Pancreas (tissue), 10 donors: ENCODE measurements at regions not wholly inside any gene's neighbourhood (a gene's known extent, or its start where the extent isn't known, plus 50 kb on each side); places are given as distances from the start of the nearest gene placed in this dataset.

Source experiments
- ATAC-seq, 4 donors: fragments of 200-7000 bp; cut with Tn5 transposase; one replicate each; pipeline versions ENCODE4 v1.8.0 to v1.9.1; 2020; ENCODE audit warnings: mild to moderate bottlenecking in 4 of 4, moderate library complexity in 4 of 4
- DNase-seq, 6 donors: peaks; one replicate each; pipeline ENCODE4 v3.0.0-alpha.2; 2020
- FAIRE-seq: peaks from 2 replicates; lab custom pipeline; 2012; peaks lifted over from hg19 to GRCh38; lab: Jason Lieb, UNC
- H3K27ac ChIP-seq, 4 donors: fragments of 200-600 bp; sonication (generic); 1 replicate in 3 of 4; 2 replicates in 1 of 4; pipeline versions ENCODE4 v1.5.0 to v1.8.0; 2020
- H3K27me3 ChIP-seq, 4 donors: fragments of 200-600 bp; one replicate each; pipeline ENCODE4 v1.8.0; 2021
- H3K36me3 ChIP-seq, 3 donors: fragments of 200-600 bp; sonication (generic) in 1 of 3; one replicate each; pipeline versions ENCODE4 v1.5.0 to v1.8.0; 2020 to 2021
- H3K4me1 ChIP-seq, 3 donors: fragments of 200-600 bp; one replicate each; pipeline ENCODE4 v1.8.0; 2021
- H3K4me3 ChIP-seq, 4 donors: fragments of 200-600 bp; sonication (generic) in 2 of 4; one replicate each; pipeline versions ENCODE4 v1.5.0 to v1.8.0; 2020 to 2021
- H3K9me3 ChIP-seq, 4 donors: fragments of 200-600 bp; one replicate each; pipeline ENCODE4 v1.8.0; 2021
- WGBS, 2 donors: extraction: QIAGEN DNeasy Blood & Tissue Kit; methylation state at CpG; one replicate each; pipeline ENCODE4 v1.1.7; 2013; 5-methylcytosine and 5-hydroxymethylcytosine counted together
- intact Hi-C, 3 donors: fragments of 100-400 bp; cut with DNase I; formaldehyde crosslinking; loops; one replicate each; pipeline versions ENCODE4 v1.11.1 to v1.14.2; 2022
- TF ChIP-seq, protein P1 (sequence below), 4 donors: fragments of 200-600 bp; sonication (generic) in 3 of 4; IDR thresholded peaks; one replicate each; pipeline versions ENCODE4 v1.5.0 to v1.8.0; 2021; ENCODE audit warnings: antibody characterized with exemption in 4 of 4
- donor health status: healthy with polysubstance abuse.
- donor health status: DM: no; HTN: no; CAD: no; lungs with moderate emphysema.
- donor health status: DM: no; HTN: no; CAD: no.
- donor health status: control.
- donor health status: control.
- donor health status: Bipolar disorder and iron deficiency.
- donor health status: DM: yes; HTN: yes; CAD: no.
- donor health status: DM: no; HTN: no; CAD: no.
- donor health status: DM: no; HTN: no; CAD: no.
- donor health status: DM: yes; HTN: yes; CAD: no.

GRCh38 chr2:155209696-155210450 is 511.4 kb downstream of the KCNJ3 start:
- Histone ChIP-seq H3K27me3 (no peaks in the 10 kb centered on the region), H3K4me1 (no peaks in the 10 kb centered on the region), H3K27ac (no peak overlapping the region), H3K9me3 (no peaks in the 10 kb centered on the region), H3K36me3 (no peaks in the 10 kb centered on the region), H3K4me3 (no peak overlapping the region)
- ATAC-seq = no peak
- TF ChIP-seq, protein P1, sequence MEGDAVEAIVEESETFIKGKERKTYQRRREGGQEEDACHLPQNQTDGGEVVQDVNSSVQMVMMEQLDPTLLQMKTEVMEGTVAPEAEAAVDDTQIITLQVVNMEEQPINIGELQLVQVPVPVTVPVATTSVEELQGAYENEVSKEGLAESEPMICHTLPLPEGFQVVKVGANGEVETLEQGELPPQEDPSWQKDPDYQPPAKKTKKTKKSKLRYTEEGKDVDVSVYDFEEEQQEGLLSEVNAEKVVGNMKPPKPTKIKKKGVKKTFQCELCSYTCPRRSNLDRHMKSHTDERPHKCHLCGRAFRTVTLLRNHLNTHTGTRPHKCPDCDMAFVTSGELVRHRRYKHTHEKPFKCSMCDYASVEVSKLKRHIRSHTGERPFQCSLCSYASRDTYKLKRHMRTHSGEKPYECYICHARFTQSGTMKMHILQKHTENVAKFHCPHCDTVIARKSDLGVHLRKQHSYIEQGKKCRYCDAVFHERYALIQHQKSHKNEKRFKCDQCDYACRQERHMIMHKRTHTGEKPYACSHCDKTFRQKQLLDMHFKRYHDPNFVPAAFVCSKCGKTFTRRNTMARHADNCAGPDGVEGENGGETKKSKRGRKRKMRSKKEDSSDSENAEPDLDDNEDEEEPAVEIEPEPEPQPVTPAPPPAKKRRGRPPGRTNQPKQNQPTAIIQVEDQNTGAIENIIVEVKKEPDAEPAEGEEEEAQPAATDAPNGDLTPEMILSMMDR (IDR thresholded peaks at IDR 0.05) = no peak
- WGBS, 2 donors = 66 to 72% methylated on average over 2 of the region's 2 CpGs
- DNase-seq = no peak
- intact Hi-C loops = no loop called here
- FAIRE-seq = no peak

GRCh38 chr2:155203178-155203577 is 504.7 kb downstream of the KCNJ3 start:
- Histone ChIP-seq H3K27me3 (no peaks in the 10 kb centered on the region), H3K27ac (no peak overlapping the region), H3K4me3 (no peak overlapping the region), H3K9me3 (no peaks in the 10 kb centered on the region), H3K36me3 (no peaks in the 10 kb centered on the region), H3K4me1 (no peaks in the 10 kb centered on the region)
- 86 to 90% methylated on average over 1 of the region's 1 CpG for WGBS, 2 donors
- TF ChIP-seq, protein P1 (IDR thresholded peaks at IDR 0.05) = no peak
- ATAC-seq (no peak), DNase-seq (no peak), FAIRE-seq (no peak)
- intact Hi-C loops = no loop called here

GRCh38 chr2:155200753-155201152 is 502.3 kb downstream of the KCNJ3 start:
- ATAC-seq (no peak), DNase-seq (no peak), FAIRE-seq (no peak)
- H3K27ac ChIP-seq = no peak overlapping the region
- intact Hi-C loops = no loop called here
- no peaks in the 10 kb centered on the region for H3K4me1 ChIP-seq
- H3K4me3 ChIP-seq = no peak overlapping the region
- TF ChIP-seq, protein P1 (IDR thresholded peaks at IDR 0.05) = no peak
- no peaks in the 10 kb centered on the region for H3K27me3 ChIP-seq
- no peaks in the 10 kb centered on the region for H3K9me3 ChIP-seq
- H3K36me3 ChIP-seq = no peaks in the 10 kb centered on the region

- ATAC-seq = no peak
- Histone ChIP-seq H3K9me3 (peaks cover 0 to 4% (median 0%) of the 10 kb centered on the region in 4 donors), H3K27me3 (no peaks in the 10 kb centered on the region), H3K36me3 (no peaks in the 10 kb centered on the region), H3K4me3 (no peak overlapping the region), H3K4me1 (no peaks in the 10 kb centered on the region), H3K27ac (no peak overlapping the region)
- TF ChIP-seq, protein P1 (IDR thresholded peaks at IDR 0.05) = no peak
- intact Hi-C loops = no loop called here
- no peak for DNase-seq
- no peak for FAIRE-seq
These were observed 491.8 kb downstream of the KCNJ3 start for GRCh38 chr2:155190342-155190741.

DNA sequence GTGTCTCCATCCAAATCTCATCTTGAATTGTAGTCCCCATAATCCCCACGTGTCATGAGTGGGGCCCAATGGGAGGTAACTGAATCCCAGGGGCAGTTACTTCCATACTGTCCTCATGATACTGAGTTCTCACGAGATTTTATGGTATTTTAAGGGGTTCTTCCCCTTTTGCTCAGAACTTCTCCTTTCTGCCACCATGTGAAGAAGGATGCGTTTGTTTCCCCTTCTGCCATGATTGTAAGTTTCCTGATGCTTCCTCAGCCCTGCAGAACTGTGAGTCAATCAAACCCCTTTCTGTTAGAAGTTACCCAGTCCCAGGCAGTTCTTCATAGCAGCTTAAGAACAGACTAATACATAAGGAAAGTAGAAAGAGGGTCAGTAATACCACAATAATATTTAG is 480.4 kb downstream of the KCNJ3 start:
- Histone ChIP-seq H3K27ac (no peak overlapping the region), H3K36me3 (no peaks in the 10 kb centered on the region), H3K9me3 (no peaks in the 10 kb centered on the region), H3K4me1 (no peaks in the 10 kb centered on the region), H3K4me3 (no peak overlapping the region), H3K27me3 (no peaks in the 10 kb centered on the region)
- no peak for FAIRE-seq
- no peak for DNase-seq
- ATAC-seq = no peak
- intact Hi-C loops = no loop called here
- 61 to 76% methylated on average over 3 of the region's 3 CpGs for WGBS, 2 donors
- TF ChIP-seq, protein P1 (IDR thresholded peaks at IDR 0.05) = no peak
